Neural progenitor cell (in vitro differentiated cells): ENCODE measurements at regions not wholly inside any gene's neighbourhood (a gene's known extent, or its start where the extent isn't known, plus 50 kb on each side); places are given as distances from the start of the nearest gene placed in this dataset.

ENCODE experiments used
- DNase-seq: peaks from one replicate; pipeline ENCODE4 v3.0.0-alpha.2; 2016; ENCODE audit warnings: low spot score
- H2AFZ ChIP-seq: fragments of 200-600 bp; sonication (generic); replicated peaks from 2 replicates; pipeline ENCODE4 v1.6.1; 2016; ENCODE audit warnings: antibody characterized with exemption
- H3F3A ChIP-seq: fragments of 200-600 bp; sonication (generic); 2 replicates; pipeline ENCODE4 v1.6.1; 2016; ENCODE audit warnings: antibody characterized with exemption, low read depth
- H3K27ac ChIP-seq: fragments of 200-600 bp; sonication (generic); 2 replicates; pipeline ENCODE4 v1.5.1; 2016; ENCODE audit warnings: mild to moderate bottlenecking
- H3K27me3 ChIP-seq: fragments of 200-600 bp; sonication (generic); 2 replicates; pipeline ENCODE4 v1.6.1; 2016; ENCODE audit warnings: mild to moderate bottlenecking, moderate library complexity
- H3K36me3 ChIP-seq: fragments of 200-600 bp; sonication (generic); 2 replicates; pipeline ENCODE4 v1.5.1; 2016
- H3K4me1 ChIP-seq: fragments of 200-600 bp; sonication (generic); 2 replicates; pipeline ENCODE4 v1.6.1; 2016; ENCODE audit warnings: mixed run types
- H3K4me2 ChIP-seq: fragments of 200-600 bp; sonication (generic); 2 replicates; pipeline ENCODE4 v1.6.1; 2016
- H3K4me3 ChIP-seq: fragments of 200-600 bp; sonication (generic); 2 replicates; pipeline ENCODE4 v1.5.1; 2016
- H3K79me2 ChIP-seq: fragments of 200-600 bp; sonication (generic); 2 replicates; pipeline ENCODE4 v1.6.1; 2016; ENCODE audit warnings: low read depth
- H3K9ac ChIP-seq: fragments of 200-600 bp; sonication (generic); 2 replicates; pipeline ENCODE4 v1.6.1; 2016
- H3K9me3 ChIP-seq: fragments of 200-600 bp; sonication (generic); 2 replicates; pipeline ENCODE4 v1.5.1; 2016; ENCODE audit warnings: low read depth
- H4K20me1 ChIP-seq: fragments of 200-600 bp; sonication (generic); 2 replicates; pipeline ENCODE4 v1.6.1; 2016; ENCODE audit warnings: low read depth
- H3K27ac Mint-ChIP-seq: 3 replicates; pipeline ENCODE4 v1.8.0; 2021; ENCODE audit warnings: mixed read lengths
- H3K27me3 Mint-ChIP-seq: 2 replicates; pipeline ENCODE4 v1.8.0; 2022; ENCODE audit warnings: low read depth, mild to moderate bottlenecking, inconsistent platforms, moderate library complexity, mixed read lengths; ENCODE audit not compliant: insufficient read depth
- H3K36me3 Mint-ChIP-seq: 3 replicates; pipeline ENCODE4 v1.8.0; 2021; ENCODE audit warnings: mixed read lengths
- H3K4me1 Mint-ChIP-seq: 3 replicates; pipeline ENCODE4 v1.8.0; 2021; ENCODE audit warnings: mixed read lengths
- H3K4me3 Mint-ChIP-seq: 3 replicates; pipeline ENCODE4 v1.8.0; 2021; ENCODE audit warnings: mild to moderate bottlenecking, moderate library complexity, mixed read lengths
- H3K9me3 Mint-ChIP-seq: 3 replicates; pipeline ENCODE4 v1.8.0; 2020; ENCODE audit warnings: mixed read lengths
- CTCF ChIP-seq: fragments of 200-600 bp; sonication (generic); IDR thresholded peaks from 2 replicates; pipeline ENCODE4 v1.5.1; 2017; ENCODE audit warnings: antibody characterized with exemption, mild to moderate bottlenecking
- EZH2 ChIP-seq: fragments of 200-600 bp; sonication (generic); IDR thresholded peaks from 2 replicates; pipeline ENCODE4 v1.6.1; 2017; ENCODE audit warnings: antibody characterized with exemption, mild to moderate bottlenecking, moderate library complexity
- EZH2phosphoT487 ChIP-seq: fragments of 200-600 bp; sonication (generic); IDR thresholded peaks from 2 replicates; pipeline ENCODE4 v1.6.1; 2017; ENCODE audit warnings: antibody characterized with exemption

GRCh38 chr5:145598184-145598583 is 237.0 kb downstream of the PRELID2 start:
- no peak overlapping the region for H3K4me2 ChIP-seq
- H3K27ac Mint-ChIP-seq: no peak overlapping the region
- no peak for TF ChIP-seq CTCF
- no peak for TF ChIP-seq EZH2
- no peak for TF ChIP-seq EZH2phosphoT487
- no peak overlapping the region for H2AFZ ChIP-seq
- no peaks in the 10 kb centered on the region for H3F3A ChIP-seq
- H3K4me1 Mint-ChIP-seq: no peaks in the 10 kb centered on the region
- no peaks in the 10 kb centered on the region for H3K9me3 Mint-ChIP-seq
- H3K4me3 ChIP-seq: no peak overlapping the region
- no peak overlapping the region for H3K9ac ChIP-seq
- no peaks in the 10 kb centered on the region for H4K20me1 ChIP-seq
- no peaks in the 10 kb centered on the region for H3K27me3 Mint-ChIP-seq
- H3K36me3 ChIP-seq: no peaks in the 10 kb centered on the region
- no peak overlapping the region for H3K4me3 Mint-ChIP-seq
- no peaks in the 10 kb centered on the region for H3K79me2 ChIP-seq
- DNase-seq: no peak
- no peak overlapping the region for H3K27ac ChIP-seq
- H3K27me3 ChIP-seq: no peaks in the 10 kb centered on the region
- H3K9me3 ChIP-seq: no peaks in the 10 kb centered on the region
- H3K4me1 ChIP-seq: no peaks in the 10 kb centered on the region
- H3K36me3 Mint-ChIP-seq: no peaks in the 10 kb centered on the region

- Histone ChIP-seq H3F3A (no peaks in the 10 kb centered on the region), H3K27ac (no peak overlapping the region), H3K4me2 (no peak overlapping the region), H3K79me2 (no peaks in the 10 kb centered on the region), H3K4me3 (no peak overlapping the region), H3K36me3 (no peaks in the 10 kb centered on the region), H4K20me1 (no peaks in the 10 kb centered on the region), H3K9ac (no peak overlapping the region), H3K9me3 (no peaks in the 10 kb centered on the region), H3K4me1 (no peaks in the 10 kb centered on the region), H3K27me3 (no peaks in the 10 kb centered on the region), H2AFZ (no peak overlapping the region)
- Mint-ChIP-seq H3K27ac (no peak overlapping the region), H3K9me3 (no peaks in the 10 kb centered on the region), H3K27me3 (no peaks in the 10 kb centered on the region), H3K36me3 (no peaks in the 10 kb centered on the region), H3K4me3 (no peak overlapping the region), H3K4me1 (no peaks in the 10 kb centered on the region)
- no peak for DNase-seq
- no peak for TF ChIP-seq EZH2
- no peak for TF ChIP-seq CTCF
- no peak for TF ChIP-seq EZH2phosphoT487
Measured at GRCh38 chr5:145591578-145591977, 243.6 kb downstream of the PRELID2 start.

- H2AFZ ChIP-seq: no peak overlapping the region
- TF ChIP-seq CTCF: no peak
- TF ChIP-seq EZH2phosphoT487: no peak
- no peaks in the 10 kb centered on the region for H3K4me1 ChIP-seq
- H3K4me2 ChIP-seq: no peak overlapping the region
- no peak overlapping the region for H3K27ac ChIP-seq
- H3K79me2 ChIP-seq: no peaks in the 10 kb centered on the region
- H3K36me3 Mint-ChIP-seq: no peaks in the 10 kb centered on the region
- no peaks in the 10 kb centered on the region for H4K20me1 ChIP-seq
- H3K4me1 Mint-ChIP-seq: no peaks in the 10 kb centered on the region
- H3K27me3 ChIP-seq: no peaks in the 10 kb centered on the region
- no peaks in the 10 kb centered on the region for H3K36me3 ChIP-seq
- no peaks in the 10 kb centered on the region for H3K9me3 ChIP-seq
- no peak overlapping the region for H3K9ac ChIP-seq
- no peak overlapping the region for H3K27ac Mint-ChIP-seq
- no peak for DNase-seq
- no peaks in the 10 kb centered on the region for H3F3A ChIP-seq
- H3K27me3 Mint-ChIP-seq: no peaks in the 10 kb centered on the region
- no peak overlapping the region for H3K4me3 Mint-ChIP-seq
- no peaks in the 10 kb centered on the region for H3K9me3 Mint-ChIP-seq
- H3K4me3 ChIP-seq: no peak overlapping the region
Measured at GRCh38 chr5:145589063-145589462, 246.1 kb downstream of the PRELID2 start.

- no peaks in the 10 kb centered on the region for H3F3A ChIP-seq
- Mint-ChIP-seq H3K36me3 (no peaks in the 10 kb centered on the region), H3K4me3 (no peak overlapping the region), H3K9me3 (peaks cover under 1% of the 10 kb centered on the region), H3K4me1 (no peaks in the 10 kb centered on the region), H3K27me3 (no peaks in the 10 kb centered on the region), H3K27ac (no peak overlapping the region)
- no peaks in the 10 kb centered on the region for H3K79me2 ChIP-seq
- no peaks in the 10 kb centered on the region for H3K9me3 ChIP-seq
- no peak overlapping the region for H3K4me2 ChIP-seq
- no peak for TF ChIP-seq EZH2phosphoT487
- no peak overlapping the region for H3K27ac ChIP-seq
- no peaks in the 10 kb centered on the region for H4K20me1 ChIP-seq
- DNase-seq: no peak
- H3K36me3 ChIP-seq: no peaks in the 10 kb centered on the region
- no peaks in the 10 kb centered on the region for H3K4me1 ChIP-seq
- no peak overlapping the region for H3K4me3 ChIP-seq
- no peak overlapping the region for H3K9ac ChIP-seq
- H2AFZ ChIP-seq: no peak overlapping the region
- no peaks in the 10 kb centered on the region for H3K27me3 ChIP-seq
Measured at GRCh38 chr5:145588558-145588957, 246.6 kb downstream of the PRELID2 start.
